Chondrocyte (in vitro differentiated cells): ENCODE measurements at regions not wholly inside any gene's neighbourhood (a gene's known extent, or its start where the extent isn't known, plus 50 kb on each side); places are given as distances from the start of the nearest gene placed in this dataset.

Experiments used
- DNase-seq: peaks from one replicate; pipeline ENCODE4 v3.0.0; 2021; ENCODE audit warnings: mixed read lengths, low spot score
- H3K27ac Mint-ChIP-seq: one replicate; pipeline ENCODE4 v1.8.0; 2021; ENCODE audit warnings: mild to moderate bottlenecking, moderate library complexity, mixed read lengths; ENCODE audit not compliant: unreplicated experiment
- H3K27me3 Mint-ChIP-seq: 2 replicates; pipeline ENCODE4 v1.8.0; 2021; ENCODE audit warnings: low read depth, mixed read lengths
- H3K36me3 Mint-ChIP-seq: 2 replicates; pipeline ENCODE4 v1.8.0; 2021; ENCODE audit warnings: low read depth, mixed read lengths
- H3K4me1 Mint-ChIP-seq: 2 replicates; pipeline ENCODE4 v1.8.0; 2021; ENCODE audit warnings: low read depth, mild to moderate bottlenecking, mixed read lengths
- H3K4me3 Mint-ChIP-seq: one replicate; pipeline ENCODE4 v1.8.0; 2021; ENCODE audit warnings: mild to moderate bottlenecking, moderate library complexity, mixed read lengths; ENCODE audit not compliant: unreplicated experiment
- H3K9me3 Mint-ChIP-seq: 2 replicates; pipeline ENCODE4 v1.8.0; 2021; ENCODE audit warnings: low read depth, mixed read lengths
- CTCF ChIP-seq: fragments of 200-600 bp; sonication (generic); IDR thresholded peaks from 2 replicates; pipeline ENCODE4 v1.5.0; 2021; ENCODE audit warnings: antibody characterized with exemption, mild to moderate bottlenecking, moderate library complexity

GRCh38 chr9:117927354-117927753 is 223.2 kb downstream of the TLR4 start:
- TF ChIP-seq CTCF, result no peak
- no peak for DNase-seq
- no peaks in the 10 kb centered on the region for H3K9me3 Mint-ChIP-seq
- no peak overlapping the region for H3K27ac Mint-ChIP-seq
- H3K4me3 Mint-ChIP-seq, result no peak overlapping the region
- peaks cover 8% of the 10 kb centered on the region for H3K27me3 Mint-ChIP-seq
- H3K4me1 Mint-ChIP-seq, result no peaks in the 10 kb centered on the region
- no peaks in the 10 kb centered on the region for H3K36me3 Mint-ChIP-seq

- H3K4me1 Mint-ChIP-seq, result no peaks in the 10 kb centered on the region
- H3K4me3 Mint-ChIP-seq, result no peak overlapping the region
- peaks cover 8% of the 10 kb centered on the region for H3K27me3 Mint-ChIP-seq
- no peak for TF ChIP-seq CTCF
- no peaks in the 10 kb centered on the region for H3K9me3 Mint-ChIP-seq
- no peaks in the 10 kb centered on the region for H3K36me3 Mint-ChIP-seq
- DNase-seq, result no peak
- H3K27ac Mint-ChIP-seq, result no peak overlapping the region
These were observed 225.7 kb downstream of the TLR4 start for GRCh38 chr9:117929868-117930267.

- no peak for TF ChIP-seq CTCF
- no peak overlapping the region for H3K4me3 Mint-ChIP-seq
- H3K4me1 Mint-ChIP-seq, result no peaks in the 10 kb centered on the region
- H3K9me3 Mint-ChIP-seq, result no peaks in the 10 kb centered on the region
- DNase-seq, result no peak
- no peaks in the 10 kb centered on the region for H3K36me3 Mint-ChIP-seq
- no peak overlapping the region for H3K27ac Mint-ChIP-seq
- peaks cover 4% of the 10 kb centered on the region for H3K27me3 Mint-ChIP-seq
These were observed 228.4 kb downstream of the TLR4 start for GRCh38 chr9:117932585-117932984.

- TF ChIP-seq CTCF, result no peak
- H3K9me3 Mint-ChIP-seq, result no peaks in the 10 kb centered on the region
- H3K36me3 Mint-ChIP-seq, result no peaks in the 10 kb centered on the region
- no peaks in the 10 kb centered on the region for H3K27me3 Mint-ChIP-seq
- no peak for DNase-seq
- H3K4me1 Mint-ChIP-seq, result peaks cover 4% of the 10 kb centered on the region
- H3K4me3 Mint-ChIP-seq, result no peak overlapping the region
- H3K27ac Mint-ChIP-seq, result no peak overlapping the region
These were observed 232.3 kb downstream of the TLR4 start for GRCh38 chr9:117936185-117937130.

GRCh38 chr9:117938086-117938485 is 233.9 kb downstream of the TLR4 start:
- H3K4me3 Mint-ChIP-seq, result no peak overlapping the region

More at GRCh38 chr9:117938086-117938485, 233.9 kb downstream of the TLR4 start:
- Mint-ChIP-seq H3K27ac (no peak overlapping the region), H3K4me1 (peaks cover 4% of the 10 kb centered on the region), H3K27me3 (no peaks in the 10 kb centered on the region), H3K9me3 (no peaks in the 10 kb centered on the region), H3K36me3 (no peaks in the 10 kb centered on the region)
- TF ChIP-seq CTCF, result no peak
- DNase-seq, result no peak
